HepG2 (cell line): ENCODE measurements at regions not wholly inside any gene's neighbourhood (a gene's known extent, or its start where the extent isn't known, plus 50 kb on each side); places are given as distances from the start of the nearest gene placed in this dataset.
A peak's percentile ranks its signal among the peaks of the same experiment; 100 is the strongest.
"Not testable (repeated sequence)": the region's sequence is repeated elsewhere in the genome, so short reads cannot be mapped to it uniquely, and the experiment has no call there.

ENCODE experiments used
- ATAC-seq: fragments of 200-7000 bp; cut with Tn5 transposase; 3 replicates; pipeline ENCODE4 v1.9.1; 2020; ENCODE audit warnings: mild to moderate bottlenecking, moderate library complexity
- BruUV-seq: library from RNA; stranded (reverse); fragments of 400-500 nt; replicated peaks from 2 replicates; lab custom pipeline; 2021; lab: Mats Ljungman, UMichigan
- CTCF ChIA-PET: fragments of 300-600 bp; formaldehyde crosslinking; extraction: SDS; loops from one replicate; lab custom pipeline; 2021; ENCODE audit warnings: low total read pairs, inconsistent platforms, low intra/inter-chr PET ratio; lab: Yijun Ruan, JAX
- POLR2A ChIA-PET: fragments of 350-600 bp; sonication (Branson Sonifier 250); formaldehyde crosslinking; loops from one replicate; lab custom pipeline; 2020; ENCODE audit warnings: antibody characterized with exemption, inconsistent platforms; lab: Yijun Ruan, JAX
- DNase-seq: peaks from one replicate; pipeline ENCODE4 v3.0.0-alpha.2; 2015; ENCODE audit warnings: low spot score
- FAIRE-seq: peaks from 3 replicates; lab custom pipeline; 2011; peaks lifted over from hg19 to GRCh38; lab: Jason Lieb, UNC
- H2AFZ ChIP-seq: one replicate; pipeline ENCODE4 v1.6.1; 2011; ENCODE audit warnings: low read length, inconsistent platforms
- H3K27ac ChIP-seq: fragments of 300-600 bp; 3 replicates; pipeline ENCODE4 v1.8.0; 2011; ENCODE audit warnings: mixed run types, mild to moderate bottlenecking, mixed read lengths, low read length, inconsistent platforms; ENCODE audit not compliant: insufficient read depth; ENCODE audit errors: extremely low read length
- H3K27me3 ChIP-seq, 2 experiments: fragments of 200-600 bp in 1 of 2; 2 replicates in 1 of 2; 3 replicates in 1 of 2; pipeline versions ENCODE4 v1.6.0 to v1.8.0; 2011; ENCODE audit warnings: low read length in 2 of 2, mild to moderate bottlenecking in 2 of 2, moderate library complexity in 2 of 2, inconsistent platforms in 1 of 2; ENCODE audit not compliant: insufficient read depth in 2 of 2, control insufficient read depth in 1 of 2
- H3K36me3 ChIP-seq, 2 experiments: fragments of 200-600 bp in 1 of 2; replicated peaks in 1 of 2; 2 replicates in 1 of 2; 3 replicates in 1 of 2; pipeline versions ENCODE4 v1.5.1 to v1.8.0; 2011; ENCODE audit warnings: low read length in 2 of 2, inconsistent platforms in 1 of 2; ENCODE audit not compliant: insufficient read depth in 2 of 2, control insufficient read depth in 1 of 2
- H3K4me1 ChIP-seq: 2 replicates; pipeline ENCODE4 v1.5.1; 2012; ENCODE audit warnings: low read length, inconsistent platforms; ENCODE audit not compliant: insufficient read depth
- H3K4me2 ChIP-seq: 2 replicates; pipeline ENCODE4 v1.6.0; 2011; ENCODE audit warnings: low read depth, low read length, inconsistent platforms
- H3K4me3 ChIP-seq, 3 experiments: fragments of 200-600 bp in 1 of 3; sonication (generic), shearing (Covaris generic) in 1 of 3; replicated peaks in 1 of 3; 2 replicates each; pipeline ENCODE4 v1.5.1; 2011 to 2016; ENCODE audit warnings: low read length in 3 of 3, inconsistent platforms in 2 of 3, low read depth in 2 of 3, mild to moderate bottlenecking in 2 of 3, control low read depth in 1 of 3, mixed read lengths in 1 of 3; ENCODE audit not compliant: insufficient read depth in 1 of 3
- H3K79me2 ChIP-seq: one replicate; pipeline ENCODE4 v1.6.1; 2011; ENCODE audit warnings: low read length, inconsistent platforms; ENCODE audit not compliant: insufficient read depth
- H3K9ac ChIP-seq: 2 replicates; pipeline ENCODE4 v1.6.0; 2011; ENCODE audit warnings: mild to moderate bottlenecking, low read depth, low read length, inconsistent platforms; ENCODE audit not compliant: insufficient read depth
- H3K9me3 ChIP-seq: 2 replicates; pipeline ENCODE4 v1.5.1; 2012; ENCODE audit warnings: mild to moderate bottlenecking, low read length
- H4K20me1 ChIP-seq: 2 replicates; pipeline ENCODE4 v1.6.0; 2011; ENCODE audit warnings: inconsistent platforms, mild to moderate bottlenecking, low read length, moderate library complexity; ENCODE audit not compliant: insufficient read depth
- WGBS: methylation state at CpG from one replicate; pipeline ENCODE4 v1.1.6; 2017; ENCODE audit warnings: low lambda C conversion rate; 5-methylcytosine and 5-hydroxymethylcytosine counted together
- in situ Hi-C: cut with HindIII; loops from 2 replicates; pipeline ENCODE4 v1.10.0; 2017; ENCODE audit warnings: low pct_unique_long_range_greater_than_20kb; ENCODE audit not compliant: extremely low pct_ligation_motif_present
- intact Hi-C: fragments of 100-400 bp; cut with micrococcal nuclease; formaldehyde crosslinking; loops from one replicate; pipeline ENCODE4 v1.10.0; 2022; ENCODE audit not compliant: unreplicated experiment

GRCh38 chr9:62526306-62526705, 1336.5 kb downstream of the SPATA31A7 start:
- WGBS = no CpG with 5 or more reads among the region's 5 CpGs
- H2AFZ ChIP-seq, H3K4me3 ChIP-seq, FAIRE-seq, H4K20me1 ChIP-seq, BruUV-seq, H3K27ac ChIP-seq, H3K27me3 ChIP-seq, intact Hi-C loops, ATAC-seq, CTCF ChIA-PET, H3K79me2 ChIP-seq, H3K4me1 ChIP-seq, H3K36me3 ChIP-seq, H3K9me3 ChIP-seq, in situ Hi-C loops, DNase-seq, H3K4me2 ChIP-seq, POLR2A ChIA-PET, H3K9ac ChIP-seq: not testable (repeated sequence)

- intact Hi-C loops, FAIRE-seq, H3K4me2 ChIP-seq, BruUV-seq, H3K79me2 ChIP-seq, H4K20me1 ChIP-seq, H2AFZ ChIP-seq, H3K9ac ChIP-seq, H3K27ac ChIP-seq, H3K9me3 ChIP-seq, POLR2A ChIA-PET, H3K4me3 ChIP-seq, H3K4me1 ChIP-seq, H3K36me3 ChIP-seq, ATAC-seq, in situ Hi-C loops, CTCF ChIA-PET, DNase-seq, H3K27me3 ChIP-seq: not testable (repeated sequence)
- WGBS = 57% methylated on average over 2 of the region's 34 CpGs
Observed at GRCh38 chr9:62532162-62532776, 1342.4 kb downstream of the SPATA31A7 start.

GRCh38 chr9:62532777-62533173, 1342.9 kb downstream of the SPATA31A7 start:
- H3K9me3 ChIP-seq, H3K4me1 ChIP-seq, H3K27ac ChIP-seq, H3K79me2 ChIP-seq, intact Hi-C loops, BruUV-seq, H2AFZ ChIP-seq, H3K4me2 ChIP-seq, POLR2A ChIA-PET, H3K4me3 ChIP-seq, H4K20me1 ChIP-seq, in situ Hi-C loops, FAIRE-seq, H3K27me3 ChIP-seq, DNase-seq, CTCF ChIA-PET, ATAC-seq, H3K9ac ChIP-seq, H3K36me3 ChIP-seq: not testable (repeated sequence)
- no CpG with 5 or more reads among the region's 16 CpGs for WGBS

GRCh38 chr9:62550539-62550938, 1360.7 kb downstream of the SPATA31A7 start:
- H3K9me3 ChIP-seq, POLR2A ChIA-PET, H3K4me3 ChIP-seq, H3K79me2 ChIP-seq, H4K20me1 ChIP-seq, H2AFZ ChIP-seq, H3K9ac ChIP-seq, H3K36me3 ChIP-seq, H3K27ac ChIP-seq, H3K4me2 ChIP-seq, in situ Hi-C loops, BruUV-seq, intact Hi-C loops, CTCF ChIA-PET, H3K4me1 ChIP-seq, FAIRE-seq, H3K27me3 ChIP-seq, DNase-seq: not testable (repeated sequence)
- ATAC-seq = peak; percentile 62; the same call in 2 of the 3 replicates
- WGBS = no CpG with 5 or more reads among the region's 26 CpGs
